NB4 (cell line): ENCODE measurements at regions not wholly inside any gene's neighbourhood (a gene's known extent, or its start where the extent isn't known, plus 50 kb on each side); places are given as distances from the start of the nearest gene placed in this dataset.

ENCODE experiments used
- POLR2A ChIP-seq: IDR thresholded peaks from 2 replicates; pipeline ENCODE4 v1.6.1; 2011; ENCODE audit warnings: mild to moderate bottlenecking; ENCODE audit not compliant: insufficient read length; ENCODE audit errors: extremely low read depth
- TF ChIP-seq, protein P1 (sequence below): IDR thresholded peaks from one replicate; pipeline ENCODE4 v1.5.1; 2012; ENCODE audit warnings: low read depth, low read length

DNA sequence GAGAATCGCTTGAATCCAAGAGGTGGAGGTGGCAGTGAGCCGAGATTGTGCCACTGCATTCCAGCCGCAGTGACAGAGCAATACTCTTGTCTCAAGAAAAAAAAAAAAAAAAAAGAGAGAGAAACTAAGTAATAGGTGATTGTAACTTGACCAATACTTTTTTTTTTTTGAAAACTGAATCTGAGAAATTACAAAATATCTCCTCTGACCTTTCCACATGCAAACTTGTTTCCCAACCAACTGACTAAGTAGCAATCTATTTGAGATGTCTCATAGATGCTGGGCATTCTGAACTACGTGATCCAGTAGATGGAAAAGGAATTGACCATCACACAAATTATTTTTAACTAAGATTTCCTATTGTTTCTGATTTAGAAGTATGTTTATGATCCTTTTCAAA, 407.3 kb upstream of the CHORDC1 start:
- TF ChIP-seq, protein P1, sequence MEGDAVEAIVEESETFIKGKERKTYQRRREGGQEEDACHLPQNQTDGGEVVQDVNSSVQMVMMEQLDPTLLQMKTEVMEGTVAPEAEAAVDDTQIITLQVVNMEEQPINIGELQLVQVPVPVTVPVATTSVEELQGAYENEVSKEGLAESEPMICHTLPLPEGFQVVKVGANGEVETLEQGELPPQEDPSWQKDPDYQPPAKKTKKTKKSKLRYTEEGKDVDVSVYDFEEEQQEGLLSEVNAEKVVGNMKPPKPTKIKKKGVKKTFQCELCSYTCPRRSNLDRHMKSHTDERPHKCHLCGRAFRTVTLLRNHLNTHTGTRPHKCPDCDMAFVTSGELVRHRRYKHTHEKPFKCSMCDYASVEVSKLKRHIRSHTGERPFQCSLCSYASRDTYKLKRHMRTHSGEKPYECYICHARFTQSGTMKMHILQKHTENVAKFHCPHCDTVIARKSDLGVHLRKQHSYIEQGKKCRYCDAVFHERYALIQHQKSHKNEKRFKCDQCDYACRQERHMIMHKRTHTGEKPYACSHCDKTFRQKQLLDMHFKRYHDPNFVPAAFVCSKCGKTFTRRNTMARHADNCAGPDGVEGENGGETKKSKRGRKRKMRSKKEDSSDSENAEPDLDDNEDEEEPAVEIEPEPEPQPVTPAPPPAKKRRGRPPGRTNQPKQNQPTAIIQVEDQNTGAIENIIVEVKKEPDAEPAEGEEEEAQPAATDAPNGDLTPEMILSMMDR, result no peak
- no peak for TF ChIP-seq POLR2A
